Neural progenitor cell (in vitro differentiated cells): ENCODE measurements at regions not wholly inside any gene's neighbourhood (a gene's known extent, or its start where the extent isn't known, plus 50 kb on each side); places are given as distances from the start of the nearest gene placed in this dataset.

Experiments used
- DNase-seq: peaks from one replicate; pipeline ENCODE4 v3.0.0-alpha.2; 2016; ENCODE audit warnings: low spot score
- H2AFZ ChIP-seq: fragments of 200-600 bp; sonication (generic); replicated peaks from 2 replicates; pipeline ENCODE4 v1.6.1; 2016; ENCODE audit warnings: antibody characterized with exemption
- H3F3A ChIP-seq: fragments of 200-600 bp; sonication (generic); 2 replicates; pipeline ENCODE4 v1.6.1; 2016; ENCODE audit warnings: antibody characterized with exemption, low read depth
- H3K27ac ChIP-seq: fragments of 200-600 bp; sonication (generic); 2 replicates; pipeline ENCODE4 v1.5.1; 2016; ENCODE audit warnings: mild to moderate bottlenecking
- H3K27me3 ChIP-seq: fragments of 200-600 bp; sonication (generic); 2 replicates; pipeline ENCODE4 v1.6.1; 2016; ENCODE audit warnings: mild to moderate bottlenecking, moderate library complexity
- H3K36me3 ChIP-seq: fragments of 200-600 bp; sonication (generic); 2 replicates; pipeline ENCODE4 v1.5.1; 2016
- H3K4me1 ChIP-seq: fragments of 200-600 bp; sonication (generic); 2 replicates; pipeline ENCODE4 v1.6.1; 2016; ENCODE audit warnings: mixed run types
- H3K4me2 ChIP-seq: fragments of 200-600 bp; sonication (generic); 2 replicates; pipeline ENCODE4 v1.6.1; 2016
- H3K4me3 ChIP-seq: fragments of 200-600 bp; sonication (generic); 2 replicates; pipeline ENCODE4 v1.5.1; 2016
- H3K79me2 ChIP-seq: fragments of 200-600 bp; sonication (generic); 2 replicates; pipeline ENCODE4 v1.6.1; 2016; ENCODE audit warnings: low read depth
- H3K9ac ChIP-seq: fragments of 200-600 bp; sonication (generic); 2 replicates; pipeline ENCODE4 v1.6.1; 2016
- H3K9me3 ChIP-seq: fragments of 200-600 bp; sonication (generic); 2 replicates; pipeline ENCODE4 v1.5.1; 2016; ENCODE audit warnings: low read depth
- H4K20me1 ChIP-seq: fragments of 200-600 bp; sonication (generic); 2 replicates; pipeline ENCODE4 v1.6.1; 2016; ENCODE audit warnings: low read depth
- H3K27ac Mint-ChIP-seq: 3 replicates; pipeline ENCODE4 v1.8.0; 2021; ENCODE audit warnings: mixed read lengths
- H3K27me3 Mint-ChIP-seq: 2 replicates; pipeline ENCODE4 v1.8.0; 2022; ENCODE audit warnings: low read depth, mild to moderate bottlenecking, inconsistent platforms, moderate library complexity, mixed read lengths; ENCODE audit not compliant: insufficient read depth
- H3K36me3 Mint-ChIP-seq: 3 replicates; pipeline ENCODE4 v1.8.0; 2021; ENCODE audit warnings: mixed read lengths
- H3K4me1 Mint-ChIP-seq: 3 replicates; pipeline ENCODE4 v1.8.0; 2021; ENCODE audit warnings: mixed read lengths
- H3K4me3 Mint-ChIP-seq: 3 replicates; pipeline ENCODE4 v1.8.0; 2021; ENCODE audit warnings: mild to moderate bottlenecking, moderate library complexity, mixed read lengths
- H3K9me3 Mint-ChIP-seq: 3 replicates; pipeline ENCODE4 v1.8.0; 2020; ENCODE audit warnings: mixed read lengths
- CTCF ChIP-seq: fragments of 200-600 bp; sonication (generic); IDR thresholded peaks from 2 replicates; pipeline ENCODE4 v1.5.1; 2017; ENCODE audit warnings: antibody characterized with exemption, mild to moderate bottlenecking
- EZH2 ChIP-seq: fragments of 200-600 bp; sonication (generic); IDR thresholded peaks from 2 replicates; pipeline ENCODE4 v1.6.1; 2017; ENCODE audit warnings: antibody characterized with exemption, mild to moderate bottlenecking, moderate library complexity
- EZH2phosphoT487 ChIP-seq: fragments of 200-600 bp; sonication (generic); IDR thresholded peaks from 2 replicates; pipeline ENCODE4 v1.6.1; 2017; ENCODE audit warnings: antibody characterized with exemption

GRCh38 chr18:62458346-62458745, 64.5 kb upstream of the ZCCHC2 start:
- Histone ChIP-seq H3K9ac (no peak overlapping the region), H3K27ac (no peak overlapping the region), H3F3A (no peaks in the 10 kb centered on the region), H3K4me1 (no peaks in the 10 kb centered on the region), H3K27me3 (no peaks in the 10 kb centered on the region), H3K36me3 (no peaks in the 10 kb centered on the region), H3K9me3 (no peaks in the 10 kb centered on the region), H3K4me3 (no peak overlapping the region), H3K79me2 (no peaks in the 10 kb centered on the region), H2AFZ (no peak overlapping the region), H4K20me1 (no peaks in the 10 kb centered on the region), H3K4me2 (no peak overlapping the region)
- H3K9me3 Mint-ChIP-seq = no peaks in the 10 kb centered on the region
- DNase-seq = no peak
- no peaks in the 10 kb centered on the region for H3K36me3 Mint-ChIP-seq
- no peaks in the 10 kb centered on the region for H3K4me1 Mint-ChIP-seq
- H3K4me3 Mint-ChIP-seq = no peak overlapping the region
- H3K27me3 Mint-ChIP-seq = peaks cover 5% of the 10 kb centered on the region
- no peak for TF ChIP-seq EZH2phosphoT487
- no peak for TF ChIP-seq EZH2
- no peak for TF ChIP-seq CTCF
- H3K27ac Mint-ChIP-seq = no peak overlapping the region

GRCh38 chr18:62458868-62459716, 63.7 kb upstream of the ZCCHC2 start:
- Histone ChIP-seq H3K4me2 (no peak overlapping the region), H3K27ac (no peak overlapping the region), H3K27me3 (no peaks in the 10 kb centered on the region), H3K79me2 (no peaks in the 10 kb centered on the region), H3F3A (no peaks in the 10 kb centered on the region), H2AFZ (no peak overlapping the region), H3K36me3 (no peaks in the 10 kb centered on the region), H3K4me3 (no peak overlapping the region), H4K20me1 (no peaks in the 10 kb centered on the region), H3K9me3 (no peaks in the 10 kb centered on the region), H3K4me1 (no peaks in the 10 kb centered on the region), H3K9ac (no peak overlapping the region)
- TF ChIP-seq EZH2phosphoT487 = no peak
- no peak for TF ChIP-seq EZH2
- TF ChIP-seq CTCF = no peak
- H3K27me3 Mint-ChIP-seq = peaks cover 3% of the 10 kb centered on the region
- H3K4me1 Mint-ChIP-seq = no peaks in the 10 kb centered on the region
- no peak for DNase-seq
- H3K36me3 Mint-ChIP-seq = no peaks in the 10 kb centered on the region
- no peak overlapping the region for H3K4me3 Mint-ChIP-seq
- H3K9me3 Mint-ChIP-seq = no peaks in the 10 kb centered on the region
- no peak overlapping the region for H3K27ac Mint-ChIP-seq

- Mint-ChIP-seq H3K4me1 (no peaks in the 10 kb centered on the region), H3K9me3 (no peaks in the 10 kb centered on the region), H3K27ac (no peak overlapping the region), H3K36me3 (no peaks in the 10 kb centered on the region), H3K4me3 (no peak overlapping the region), H3K27me3 (peaks cover 3% of the 10 kb centered on the region)
- Histone ChIP-seq H4K20me1 (no peaks in the 10 kb centered on the region), H3K79me2 (no peaks in the 10 kb centered on the region), H2AFZ (no peak overlapping the region), H3K36me3 (no peaks in the 10 kb centered on the region), H3K9me3 (no peaks in the 10 kb centered on the region), H3K27me3 (no peaks in the 10 kb centered on the region), H3K4me3 (no peak overlapping the region), H3K9ac (no peak overlapping the region), H3K4me1 (no peaks in the 10 kb centered on the region), H3F3A (no peaks in the 10 kb centered on the region), H3K4me2 (no peak overlapping the region), H3K27ac (no peak overlapping the region)
- DNase-seq = no peak
- TF ChIP-seq EZH2phosphoT487 (no peak), EZH2 (no peak), CTCF (no peak)
Measured at GRCh38 chr18:62460851-62461300, 61.9 kb upstream of the ZCCHC2 start.
